ENCODE measurements at regions not wholly inside any gene's neighbourhood (a gene's known extent, or its start where the extent isn't known, plus 50 kb on each side); places are given as distances from the start of the nearest gene placed in this dataset.

- TF ChIP-seq CTCF (conservative IDR thresholded peaks at IDR 0.05) = no peak
- no peak overlapping the region for H2BK120ac ChIP-seq (ENCODE audit: low read depth, low read length, poor library complexity, severe bottlenecking)
- no peaks in the 10 kb centered on the region for H3K79me2 ChIP-seq (ENCODE audit: insufficient read depth, low read length)
- no CpG with 5 or more reads among the region's 16 CpGs for WGBS (ENCODE audit: extremely low coverage, insufficient read length, low lambda C conversion rate)
- no peaks in the 10 kb centered on the region for H3K23me2 ChIP-seq (ENCODE audit: insufficient read length, low read depth, low read length, poor library complexity, severe bottlenecking)
- H3K79me1 ChIP-seq (ENCODE audit: insufficient read depth, low read depth, low read length, poor library complexity, severe bottlenecking) = no peaks in the 10 kb centered on the region
- H3K9ac ChIP-seq (ENCODE audit: extremely low read depth, insufficient read length, low read length) = no peak overlapping the region
- H2BK15ac ChIP-seq (ENCODE audit: low read depth, low read length) = no peak overlapping the region
- H3K4me3 Mint-ChIP-seq = no peak overlapping the region
- H3K4ac ChIP-seq (ENCODE audit: low read depth, low read length) = no peak overlapping the region
- H3K27ac Mint-ChIP-seq = no peak overlapping the region
- no peak overlapping the region for H3K23ac ChIP-seq (ENCODE audit: insufficient read length, low read depth, low read length)
- H3K9me3 ChIP-seq (ENCODE audit: control insufficient read depth, low read depth, low read length) = no peaks in the 10 kb centered on the region
- H3K14ac ChIP-seq (ENCODE audit: insufficient read depth, low read length) = no peak overlapping the region
- no peak overlapping the region for H2BK5ac ChIP-seq (ENCODE audit: insufficient read length, low read length)
- H3K18ac ChIP-seq (ENCODE audit: insufficient read length, low read depth, low read length) = no peak overlapping the region
- no peak overlapping the region for H2BK12ac ChIP-seq (ENCODE audit: insufficient read length, low read depth, low read length)
- no peak overlapping the region for H2AFZ ChIP-seq (ENCODE audit: low read length)
- no peak overlapping the region for H3K27ac ChIP-seq (ENCODE audit: insufficient read length, low read depth, low read length)
- no peaks in the 10 kb centered on the region for H3K27me3 ChIP-seq (ENCODE audit: insufficient read depth, low read length)
- no peaks in the 10 kb centered on the region for H3K4me1 Mint-ChIP-seq
- no peak for DNase-seq
- no peak overlapping the region for H3K56ac ChIP-seq (ENCODE audit: insufficient read length, low read depth, low read length)
- H3K9me3 Mint-ChIP-seq = no peaks in the 10 kb centered on the region
- no peak overlapping the region for H4K5ac ChIP-seq (ENCODE audit: insufficient read length, low read depth, low read length)
- H3K27me3 Mint-ChIP-seq (ENCODE audit: low read depth) = no peaks in the 10 kb centered on the region
- H2AK5ac ChIP-seq (ENCODE audit: insufficient read length, low read length) = no peak overlapping the region
- H4K91ac ChIP-seq (ENCODE audit: insufficient read length, low read depth, low read length) = no peak overlapping the region
- H3K4me2 ChIP-seq (ENCODE audit: insufficient read depth, insufficient read length, low read length) = no peak overlapping the region
- no peak overlapping the region for H2BK20ac ChIP-seq (ENCODE audit: low read depth, low read length, poor library complexity, severe bottlenecking)
- no peak overlapping the region for H4K8ac ChIP-seq (replicated peaks; ENCODE audit: insufficient read length, low read depth, low read length)
- H3T11ph ChIP-seq (ENCODE audit: low read length) = no peak overlapping the region
- no peaks in the 10 kb centered on the region; a peak in 1 of 7 replicates for H3K36me3 Mint-ChIP-seq (ENCODE audit: insufficient read depth in 1 of 3, low read depth in 3 of 3)
- no peaks in the 10 kb centered on the region for H3K4me1 ChIP-seq (ENCODE audit: insufficient read depth, low read length)
- H4K20me1 ChIP-seq (ENCODE audit: control insufficient read depth, insufficient read depth, insufficient read length) = no peaks in the 10 kb centered on the region
These were observed 120.8 kb upstream of the STK17B start for GRCh38 chr2:196291873-196292800.

All from H9 (cell line).